Endothelial cell of umbilical vein (primary cell): ENCODE measurements at regions not wholly inside any gene's neighbourhood (a gene's known extent, or its start where the extent isn't known, plus 50 kb on each side); places are given as distances from the start of the nearest gene placed in this dataset.

Experiments used
- BruUV-seq: library from RNA; stranded (reverse); fragments of 400-500 nt; replicated peaks from 2 replicates; lab custom pipeline; 2021; lab: Mats Ljungman, UMichigan
- CTCF ChIA-PET: fragments of 300-600, 350-600 bp; sonication (Branson Sonifier 250); formaldehyde crosslinking; loops from one replicate; lab custom pipeline; 2021; ENCODE audit warnings: antibody characterized with exemption, inconsistent platforms; lab: Charles Lee
- POLR2A ChIA-PET: fragments of 300-600, 350-600 bp; sonication (Branson Sonifier 250); formaldehyde crosslinking; loops from one replicate; lab custom pipeline; 2021; ENCODE audit warnings: antibody characterized with exemption, inconsistent platforms; lab: Charles Lee
- DNase-seq: peaks from one replicate; pipeline ENCODE4 v3.0.0-alpha.2; 2011; ENCODE audit warnings: low read depth, low spot score
- FAIRE-seq: peaks from 2 replicates; lab custom pipeline; 2011; peaks lifted over from hg19 to GRCh38; lab: Jason Lieb, UNC
- H2AFZ ChIP-seq: 2 replicates; pipeline ENCODE4 v1.6.0; 2012; ENCODE audit warnings: low read depth, low read length, control low read depth, inconsistent platforms
- H3K27ac ChIP-seq: 2 replicates; pipeline ENCODE4 v1.5.1; 2011; ENCODE audit warnings: low read depth, mild to moderate bottlenecking, control low read depth, low read length, moderate library complexity; ENCODE audit not compliant: insufficient read depth
- H3K27me3 ChIP-seq, 2 experiments: 2 replicates each; pipeline versions ENCODE4 v1.6.0 to v1.6.1; 2011; ENCODE audit warnings: low read length in 2 of 2, mixed read lengths in 1 of 2; ENCODE audit not compliant: control insufficient read depth in 2 of 2, insufficient read depth in 2 of 2
- H3K36me3 ChIP-seq, 2 experiments: 2 replicates in 1 of 2; 3 replicates in 1 of 2; pipeline ENCODE4 v1.5.1; 2011; ENCODE audit warnings: low read length in 2 of 2, mild to moderate bottlenecking in 1 of 2, moderate library complexity in 1 of 2; ENCODE audit not compliant: control insufficient read depth in 2 of 2, insufficient read depth in 2 of 2; ENCODE audit errors: extremely low read depth in 1 of 2
- H3K4me1 ChIP-seq: 3 replicates; pipeline ENCODE4 v1.5.1; 2011; ENCODE audit warnings: mild to moderate bottlenecking, low read length; ENCODE audit not compliant: control insufficient read depth, insufficient read depth; ENCODE audit errors: extremely low read depth
- H3K4me2 ChIP-seq: 2 replicates; pipeline ENCODE4 v1.6.1; 2011; ENCODE audit warnings: low read length, control low read depth, mixed read lengths; ENCODE audit not compliant: insufficient read depth
- H3K4me3 ChIP-seq, 3 experiments: fragments of 200-600 bp in 1 of 3; sonication (generic), shearing (Covaris generic) in 1 of 3; replicated peaks in 1 of 3; 2 replicates each; pipeline ENCODE4 v1.5.1; 2011 to 2016; ENCODE audit warnings: control low read depth in 3 of 3, low read length in 3 of 3, mild to moderate bottlenecking in 2 of 3, inconsistent platforms in 1 of 3, low read depth in 1 of 3, moderate library complexity in 1 of 3; ENCODE audit not compliant: insufficient read depth in 1 of 3
- H3K79me2 ChIP-seq: 2 replicates; pipeline ENCODE4 v1.6.0; 2012; ENCODE audit warnings: low read length, inconsistent platforms; ENCODE audit not compliant: control insufficient read depth, insufficient read depth
- H3K9ac ChIP-seq: replicated peaks from 2 replicates; pipeline ENCODE3; 2011; ENCODE audit warnings: low read length, control low read depth; ENCODE audit not compliant: insufficient read depth; ENCODE audit errors: extremely low read depth
- H3K9me1 ChIP-seq: replicated peaks from 3 replicates; pipeline ENCODE4 v1.6.0; 2011; ENCODE audit warnings: mild to moderate bottlenecking, low read length; ENCODE audit not compliant: control insufficient read depth, insufficient read depth; ENCODE audit errors: extremely low read depth
- H3K9me3 ChIP-seq: replicated peaks from 2 replicates; pipeline ENCODE4 v1.5.1; 2012; ENCODE audit warnings: low read length, inconsistent platforms; ENCODE audit not compliant: control insufficient read depth, insufficient read depth
- H4K20me1 ChIP-seq: replicated peaks from 2 replicates; pipeline ENCODE3; 2011; ENCODE audit warnings: mild to moderate bottlenecking, low read length; ENCODE audit not compliant: control insufficient read depth, insufficient read depth; ENCODE audit errors: extremely low read depth
- CTCF ChIP-seq, 2 donors: IDR thresholded peaks; 1 replicate in 1 of 2; 2 replicates in 1 of 2; pipeline ENCODE4 v1.5.1; 2011; ENCODE audit warnings: low read length in 2 of 2, mild to moderate bottlenecking in 2 of 2, moderate library complexity in 2 of 2, control low read depth in 1 of 2, inconsistent platforms in 1 of 2, low read depth in 1 of 2; ENCODE audit not compliant: insufficient read depth in 1 of 2; ENCODE audit errors: extremely low read depth in 1 of 2
- EZH2 ChIP-seq: IDR thresholded peaks from 2 replicates; pipeline ENCODE4 v1.6.1; 2012; ENCODE audit warnings: borderline replicate concordance, low read depth, mild to moderate bottlenecking, moderate library complexity, low read length, inconsistent platforms; ENCODE audit not compliant: severe bottlenecking
- FOS ChIP-seq: IDR thresholded peaks from 2 replicates; pipeline ENCODE4 v1.6.1; 2011; ENCODE audit warnings: mild to moderate bottlenecking, low read length, moderate library complexity, borderline replicate concordance; ENCODE audit not compliant: insufficient read depth
- GATA2 ChIP-seq: IDR thresholded peaks from 2 replicates; pipeline ENCODE4 v1.7.0; 2011; ENCODE audit warnings: low read depth, mild to moderate bottlenecking, moderate library complexity, mixed read lengths, low read length; ENCODE audit not compliant: insufficient read length, insufficient read depth
- JUN ChIP-seq: IDR thresholded peaks from 2 replicates; pipeline ENCODE4 v1.6.1; 2011; ENCODE audit warnings: borderline replicate concordance, low read depth; ENCODE audit not compliant: insufficient read length, insufficient read depth
- MAX ChIP-seq: IDR thresholded peaks from 2 replicates; pipeline ENCODE4 v1.6.1; 2011; ENCODE audit not compliant: insufficient read depth, insufficient read length
- MYC ChIP-seq: IDR thresholded peaks from one replicate; pipeline ENCODE4 v1.6.1; 2011; ENCODE audit warnings: mild to moderate bottlenecking, low read depth, low read length
- POLR2A ChIP-seq: IDR thresholded peaks from 2 replicates; pipeline ENCODE4 v1.6.1; 2012; ENCODE audit warnings: low read depth, mild to moderate bottlenecking, control low read depth, low read length
- POLR2AphosphoS5 ChIP-seq: IDR thresholded peaks from 2 replicates; pipeline ENCODE4 v1.6.1; 2012; ENCODE audit warnings: low read depth, mild to moderate bottlenecking, control low read depth, low read length, moderate library complexity; ENCODE audit not compliant: insufficient read depth
- dilution Hi-C: fragments of 300-500 bp; cut with MboI; formaldehyde crosslinking; loops from one replicate; pipeline ENCODE4 v1.15.0; 2019; ENCODE audit warnings: low sequenced_read_pairs; ENCODE audit not compliant: extremely low pct_ligation_motif_present
- intact Hi-C: fragments of 100-400 bp; cut with micrococcal nuclease; formaldehyde crosslinking; loops from one replicate; pipeline ENCODE4 v1.10.0; 2022

- H3K4me2 ChIP-seq: no peak overlapping the region
- ChIA-PET CTCF (no interaction called here), POLR2A (no interaction called here)
- no peaks in the 10 kb centered on the region for H4K20me1 ChIP-seq
- dilution Hi-C loops (no loop called here), intact Hi-C loops (no loop called here)
- no peak overlapping the region for H3K4me3 ChIP-seq
- FAIRE-seq (no peak), DNase-seq (no peak)
- H2AFZ ChIP-seq: no peak overlapping the region
- H3K79me2 ChIP-seq: no peaks in the 10 kb centered on the region
- TF ChIP-seq MYC (no peak), JUN (no peak), FOS (no peak), EZH2 (no peak), GATA2 (no peak), POLR2A (no peak), POLR2AphosphoS5 (no peak)
- H3K27me3 ChIP-seq: peaks cover 0 to 4% of the 10 kb centered on the region in 2 experiments
- no TSS peak for BruUV-seq
- no peak overlapping the region for H3K27ac ChIP-seq
- H3K9ac ChIP-seq: no peak overlapping the region
- H3K4me1 ChIP-seq: peaks cover 5% of the 10 kb centered on the region
- H3K9me1 ChIP-seq: no peaks in the 10 kb centered on the region
- H3K9me3 ChIP-seq: no peaks in the 10 kb centered on the region
- H3K36me3 ChIP-seq: no peaks in the 10 kb centered on the region
Observed at GRCh38 chr2:65490222-65490621, 57.8 kb upstream of the SPRED2 start.

GRCh38 chr2:65489269-65489668 is 56.9 kb upstream of the SPRED2 start:
- H3K79me2 ChIP-seq: no peaks in the 10 kb centered on the region
- no peaks in the 10 kb centered on the region for H3K36me3 ChIP-seq
- H3K4me3 ChIP-seq: no peak overlapping the region
- H3K4me2 ChIP-seq: no peak overlapping the region
- intact Hi-C loops (no loop called here), dilution Hi-C loops (no loop called here)
- H3K9ac ChIP-seq: no peak overlapping the region
- peaks cover 5% of the 10 kb centered on the region for H3K4me1 ChIP-seq
- DNase-seq (no peak), FAIRE-seq (no peak)
- BruUV-seq: no TSS peak
- CTCF ChIA-PET: no interaction called here
- POLR2A ChIA-PET: no interaction called here
- no peaks in the 10 kb centered on the region for H3K9me3 ChIP-seq
- no peaks in the 10 kb centered on the region for H4K20me1 ChIP-seq
- H2AFZ ChIP-seq: no peak overlapping the region
- no peaks in the 10 kb centered on the region for H3K9me1 ChIP-seq
- no peak overlapping the region for H3K27ac ChIP-seq
- TF ChIP-seq GATA2: no peak
- no peak for TF ChIP-seq JUN
- no peak for TF ChIP-seq CTCF (IDR thresholded peaks at IDR 0.05; ENCODE audit: extremely low read depth in 1 of 2, insufficient read depth in 1 of 2, low read depth in 1 of 2, low read length in 2 of 2)
- no peak for TF ChIP-seq FOS
- no peak for TF ChIP-seq POLR2AphosphoS5
- TF ChIP-seq MYC: no peak
- no peak for TF ChIP-seq POLR2A
- no peak for TF ChIP-seq EZH2
- no peak for TF ChIP-seq MAX
- H3K27me3 ChIP-seq: peaks cover 0 to 4% of the 10 kb centered on the region in 2 experiments
